HG02642 (cell line): ENCODE measurements at regions not wholly inside any gene's neighbourhood (a gene's known extent, or its start where the extent isn't known, plus 50 kb on each side); places are given as distances from the start of the nearest gene placed in this dataset.

ENCODE experiments used
- ATAC-seq: cut with Tn5 transposase; IDR thresholded peaks from one replicate; pipeline ENCODE4 v1.9.1; 2021; ENCODE audit warnings: mild to moderate bottlenecking; ENCODE audit not compliant: unreplicated experiment, poor library complexity

DNA sequence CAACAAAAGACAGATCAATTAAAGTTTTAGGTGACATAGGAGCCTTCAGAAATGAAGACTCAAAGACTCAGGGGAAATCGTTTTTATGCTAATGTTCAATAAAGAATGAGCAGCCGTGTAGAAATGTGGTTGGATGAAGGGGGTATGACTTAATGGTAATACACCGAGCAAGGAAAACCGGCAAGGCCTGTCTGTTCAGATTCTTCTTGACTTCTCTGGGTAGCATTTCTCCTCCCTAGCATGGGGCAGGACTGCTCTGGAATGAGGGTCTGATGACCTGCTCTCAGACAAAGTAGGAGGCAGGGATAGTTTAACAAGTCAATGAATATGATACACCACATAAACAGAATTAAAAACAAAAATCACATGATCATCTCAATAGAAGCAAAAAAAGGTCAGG is 487.4 kb downstream of the ZNF608 start:
- ATAC-seq, result no peak

DNA sequence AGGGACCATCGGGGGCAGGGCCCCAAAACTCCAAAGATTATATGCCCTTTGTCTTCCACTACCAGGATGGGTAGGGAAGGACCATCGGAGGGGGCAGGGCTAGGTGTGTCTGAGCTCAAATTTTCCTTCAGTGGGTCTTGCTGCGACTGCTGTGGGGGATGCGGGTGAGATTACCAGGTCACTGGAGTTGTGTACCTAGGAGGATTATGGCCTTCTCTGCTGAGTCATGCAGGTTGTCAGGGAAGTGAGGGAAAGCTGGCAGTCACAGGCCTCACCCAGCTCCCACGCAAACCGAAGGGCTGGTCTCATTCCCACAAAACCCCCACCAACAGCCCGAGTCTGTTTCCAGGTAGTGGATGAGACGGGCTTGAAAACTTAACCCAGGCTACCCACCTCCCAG is 489.4 kb downstream of the ZNF608 start:
- ATAC-seq, result no peak

DNA sequence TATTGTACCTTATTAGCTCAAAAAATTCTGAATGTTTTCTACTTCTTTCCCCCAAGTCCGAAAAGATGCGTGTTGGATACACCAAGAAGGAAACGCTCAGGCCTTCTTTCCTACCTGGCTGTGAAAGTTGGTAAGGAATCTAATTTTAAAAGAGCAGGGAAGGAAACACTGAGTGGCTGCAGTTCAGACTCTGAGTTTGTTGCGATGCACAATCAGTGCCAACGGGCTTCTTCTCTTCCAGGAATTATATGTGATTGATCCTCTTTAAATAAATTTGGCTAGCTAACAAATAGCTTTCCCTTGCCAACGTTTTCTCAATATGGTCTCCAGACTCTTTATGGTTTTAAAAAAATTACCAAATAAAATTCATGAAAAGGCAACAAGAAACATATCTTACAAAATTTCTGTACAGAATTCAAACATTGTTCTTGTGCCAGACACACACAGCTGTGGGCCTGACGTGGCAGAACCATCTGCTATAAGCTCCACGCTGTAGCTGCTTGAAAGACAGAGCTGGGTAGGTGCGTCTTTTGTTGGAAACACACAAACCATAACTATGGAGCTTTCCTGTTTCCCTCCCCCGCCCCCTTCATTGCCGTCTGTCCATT is 493.1 kb downstream of the ZNF608 start:
- no peak for ATAC-seq

DNA sequence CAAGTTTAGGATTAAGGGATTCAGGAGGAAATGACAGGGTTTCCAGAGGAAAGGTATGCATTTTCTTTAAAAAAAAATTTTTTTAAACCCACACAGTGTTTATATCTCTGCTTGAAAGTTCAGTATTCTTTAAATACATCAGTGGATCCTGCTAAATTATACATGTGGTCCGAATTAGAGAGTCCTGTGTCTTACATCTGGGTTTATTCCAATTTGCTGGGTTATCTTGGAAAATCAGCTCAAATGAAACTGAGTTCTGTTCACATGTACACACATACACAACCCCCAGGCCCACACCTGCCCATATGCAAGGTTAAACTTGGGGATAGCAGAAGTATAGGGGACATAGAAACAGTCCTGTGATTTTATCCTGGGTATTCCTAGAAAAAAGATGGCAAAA is 493.7 kb downstream of the ZNF608 start:
- no peak for ATAC-seq

DNA sequence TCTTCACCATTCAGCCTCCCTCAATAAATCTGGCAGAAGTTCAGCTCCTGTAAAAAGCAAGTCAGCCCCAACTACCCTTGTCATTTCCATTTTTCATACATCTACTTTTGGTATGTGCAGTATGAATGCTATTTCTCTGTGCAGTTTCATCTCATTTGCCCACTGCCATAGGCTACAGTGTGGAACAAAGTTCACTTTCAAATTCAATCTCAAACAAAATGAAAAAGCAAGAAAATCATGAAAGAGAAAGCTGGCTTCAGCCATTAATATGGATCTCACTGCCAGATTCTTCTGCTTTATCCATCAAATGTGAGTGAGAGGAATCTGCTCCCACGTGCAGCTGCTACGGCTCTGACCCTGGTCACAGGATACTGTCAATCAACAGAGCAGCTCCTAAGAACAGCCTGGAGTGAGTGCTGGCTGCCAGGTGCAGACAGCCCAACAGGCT is 494.2 kb downstream of the ZNF608 start:
- no peak for ATAC-seq

DNA sequence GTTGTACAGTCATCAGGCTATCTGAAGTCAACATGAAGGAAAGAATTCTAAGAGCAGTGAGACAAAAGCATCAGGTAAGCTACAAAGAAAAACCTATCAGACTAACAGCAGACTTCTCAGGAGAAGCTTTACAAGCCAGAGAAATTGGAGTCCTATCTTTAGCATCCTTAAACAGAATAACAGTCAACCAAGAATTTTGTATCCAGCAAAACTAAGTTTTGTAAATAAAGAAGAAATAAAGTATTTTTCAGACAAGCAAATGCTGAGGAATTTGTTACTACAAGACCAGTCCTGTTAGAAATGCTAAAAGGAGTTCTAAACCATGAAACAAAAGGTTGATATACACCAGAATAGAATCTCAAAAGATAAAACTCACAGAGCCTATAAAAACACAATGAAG is 501.2 kb downstream of the ZNF608 start:
- no peak for ATAC-seq

DNA sequence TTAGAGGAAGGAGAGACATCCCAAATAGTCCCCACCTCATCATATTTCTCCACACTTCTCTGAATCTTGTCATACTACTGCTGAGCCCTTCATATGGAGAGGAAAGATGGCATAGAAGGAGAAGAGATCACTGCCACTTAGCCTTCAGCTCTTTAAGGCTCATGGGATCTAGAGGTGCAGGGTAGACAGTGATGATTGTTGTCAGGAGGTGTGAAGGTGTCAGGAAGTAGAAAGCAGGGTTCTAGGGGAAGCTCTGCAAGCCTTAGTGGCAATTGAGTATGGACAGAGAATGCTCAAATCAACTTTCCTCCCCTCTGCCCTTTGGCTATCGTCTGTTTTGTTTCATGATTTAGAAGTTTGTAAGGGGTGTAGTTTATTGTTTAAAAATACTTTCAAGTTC is 505.7 kb downstream of the ZNF608 start:
- ATAC-seq, result no peak

DNA sequence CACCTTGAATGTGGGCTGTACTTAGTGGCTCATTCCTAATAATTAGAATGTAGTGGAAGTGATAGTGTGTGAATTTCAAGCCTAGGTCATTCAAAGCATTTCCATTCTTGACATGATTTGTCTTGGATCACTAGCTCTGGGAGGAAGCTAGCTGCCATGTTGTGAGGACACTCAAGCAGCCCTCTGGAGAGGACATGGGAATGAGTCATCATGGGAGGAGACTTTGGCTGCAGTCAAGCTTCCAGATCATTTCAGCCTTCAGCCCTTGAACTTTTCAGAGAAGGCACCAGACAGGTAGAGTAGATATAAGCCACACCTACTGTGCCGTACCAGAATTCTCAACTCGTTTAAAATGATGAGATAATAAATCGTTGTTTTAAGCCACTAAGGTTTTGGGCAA is 506.9 kb downstream of the ZNF608 start:
- no peak for ATAC-seq

DNA sequence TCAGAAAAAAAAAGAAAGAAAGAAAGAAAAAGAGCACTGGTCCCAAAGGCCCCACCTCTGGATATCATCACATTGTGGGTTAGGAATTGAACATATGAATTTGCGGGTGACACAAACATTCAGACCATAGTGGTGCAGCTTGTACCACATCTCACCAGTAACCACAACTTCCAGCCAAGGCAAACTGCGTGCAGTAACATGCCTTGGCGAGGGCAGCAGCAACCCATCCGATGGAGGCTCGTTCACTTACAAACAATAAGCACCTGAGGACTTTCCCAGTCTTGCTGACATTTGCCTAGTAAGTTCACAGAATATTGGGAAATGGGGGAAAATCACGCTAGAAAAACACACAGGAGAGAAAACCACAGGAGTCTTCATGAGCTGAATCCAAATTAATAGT is 508.1 kb downstream of the ZNF608 start:
- ATAC-seq, result no peak

DNA sequence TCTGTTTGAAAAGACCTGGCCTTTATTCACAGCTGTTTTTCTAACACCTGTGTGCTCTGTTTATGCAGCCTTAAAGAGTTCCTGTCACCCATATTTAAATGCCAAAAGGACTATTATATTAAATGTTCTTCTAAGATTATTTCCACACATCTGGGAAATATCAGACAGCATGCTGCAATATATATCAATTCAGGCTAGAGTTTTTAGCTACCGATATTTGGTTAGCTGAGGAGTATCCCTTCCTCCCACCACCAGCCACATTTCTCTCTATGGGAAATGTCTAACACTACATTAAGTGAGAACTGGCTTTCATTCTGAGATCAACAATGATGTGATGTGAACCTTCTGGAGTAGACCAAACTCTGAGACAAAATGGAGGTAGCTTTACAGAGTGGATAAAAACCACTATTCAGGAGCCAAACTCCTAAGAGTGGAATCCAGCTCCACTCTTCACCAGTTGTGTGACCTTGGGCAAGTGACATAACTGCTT is 509.2 kb downstream of the ZNF608 start:
- ATAC-seq, result no peak

DNA sequence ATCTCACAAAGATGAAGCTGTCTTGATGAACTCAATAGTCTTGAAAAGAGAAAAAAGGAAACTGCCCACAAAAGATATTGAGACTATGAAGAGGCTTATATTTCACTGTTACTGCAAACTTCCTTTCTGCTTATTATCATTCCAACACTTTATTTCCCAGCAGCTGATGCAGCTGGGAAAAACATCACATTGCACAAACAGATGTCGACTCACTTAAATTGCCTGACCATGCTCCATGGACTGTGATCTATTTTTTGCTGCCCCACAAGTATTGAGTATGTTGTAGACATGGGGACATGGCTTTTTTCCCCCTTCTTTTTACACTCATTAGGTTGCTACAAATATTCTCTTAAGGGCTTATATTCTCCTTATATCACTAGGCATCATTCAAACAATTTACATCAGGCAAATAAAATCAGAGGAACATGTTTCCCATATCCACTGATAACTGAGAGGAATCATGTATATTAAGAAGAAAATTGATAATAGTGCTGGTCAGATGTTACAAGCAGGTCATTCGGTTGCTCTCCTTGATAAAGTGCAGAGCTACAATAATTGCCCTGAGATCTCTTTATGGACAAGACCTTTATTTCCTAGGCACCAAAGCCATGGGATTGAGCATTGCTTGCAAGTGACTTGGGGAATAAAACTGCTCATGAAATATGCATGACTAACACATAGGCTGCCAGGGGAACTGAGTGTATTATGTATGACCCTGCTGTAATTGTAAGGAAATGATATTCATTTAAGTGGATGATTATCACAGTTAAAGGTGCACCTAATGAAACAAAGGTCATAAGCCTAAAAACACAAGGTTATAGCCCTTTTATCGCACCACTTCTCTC is 509.9 kb downstream of the ZNF608 start:
- no peak for ATAC-seq

DNA sequence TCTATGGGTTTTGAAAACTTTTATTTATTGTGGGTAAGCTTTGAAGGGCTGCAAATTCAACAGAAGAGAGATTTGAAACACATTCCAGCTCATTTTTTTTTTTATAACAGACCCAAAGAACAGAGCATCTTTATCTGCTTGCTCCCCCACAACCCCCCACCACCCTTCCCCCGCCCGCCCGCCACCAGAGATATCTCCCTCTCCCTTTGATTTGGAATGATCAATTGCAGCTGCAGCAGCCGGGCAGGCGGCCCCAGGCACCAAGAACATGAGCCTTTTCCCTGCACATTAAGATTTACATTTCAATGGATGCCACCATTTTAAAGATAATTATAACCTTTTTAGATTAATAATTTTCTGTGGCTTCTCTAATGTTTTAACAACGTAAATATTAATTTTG is 510.9 kb downstream of the ZNF608 start:
- no peak for ATAC-seq

DNA sequence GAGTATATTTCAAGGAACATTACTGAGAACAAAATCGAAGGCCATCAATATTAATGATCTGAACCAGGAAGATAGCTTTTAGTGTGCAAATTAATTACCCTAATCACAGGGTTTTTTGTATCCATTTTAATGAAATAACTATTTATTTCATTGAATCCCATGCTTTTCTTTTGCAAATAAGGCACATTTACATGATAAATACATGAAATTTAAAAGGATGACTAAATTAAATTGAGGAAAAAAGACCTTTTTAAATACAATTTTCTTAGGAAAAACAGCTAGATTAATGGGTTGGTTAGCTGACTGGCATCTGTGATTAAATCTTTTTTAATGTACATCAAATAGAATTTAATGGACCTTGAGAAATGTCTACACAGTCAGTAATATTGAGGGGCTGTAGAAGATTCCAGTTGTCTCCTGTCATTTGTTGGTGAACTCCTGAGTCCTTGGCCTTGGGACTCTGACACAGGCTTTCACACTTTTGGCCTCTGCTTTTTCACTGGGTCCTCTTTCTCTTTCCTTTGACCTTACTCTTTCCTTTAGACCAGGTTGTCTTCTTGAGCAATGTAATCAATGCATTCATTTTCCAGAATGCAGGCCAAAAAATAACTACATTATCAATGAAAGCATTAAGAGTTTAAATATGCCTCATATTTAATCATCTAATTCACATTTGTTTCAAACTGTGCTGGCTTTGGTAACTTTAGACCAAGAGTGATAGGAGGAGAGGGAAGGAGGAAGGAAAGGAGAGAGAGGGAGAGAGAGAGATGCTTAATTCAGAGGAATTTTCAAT is 511.5 kb downstream of the ZNF608 start:
- no peak for ATAC-seq

DNA sequence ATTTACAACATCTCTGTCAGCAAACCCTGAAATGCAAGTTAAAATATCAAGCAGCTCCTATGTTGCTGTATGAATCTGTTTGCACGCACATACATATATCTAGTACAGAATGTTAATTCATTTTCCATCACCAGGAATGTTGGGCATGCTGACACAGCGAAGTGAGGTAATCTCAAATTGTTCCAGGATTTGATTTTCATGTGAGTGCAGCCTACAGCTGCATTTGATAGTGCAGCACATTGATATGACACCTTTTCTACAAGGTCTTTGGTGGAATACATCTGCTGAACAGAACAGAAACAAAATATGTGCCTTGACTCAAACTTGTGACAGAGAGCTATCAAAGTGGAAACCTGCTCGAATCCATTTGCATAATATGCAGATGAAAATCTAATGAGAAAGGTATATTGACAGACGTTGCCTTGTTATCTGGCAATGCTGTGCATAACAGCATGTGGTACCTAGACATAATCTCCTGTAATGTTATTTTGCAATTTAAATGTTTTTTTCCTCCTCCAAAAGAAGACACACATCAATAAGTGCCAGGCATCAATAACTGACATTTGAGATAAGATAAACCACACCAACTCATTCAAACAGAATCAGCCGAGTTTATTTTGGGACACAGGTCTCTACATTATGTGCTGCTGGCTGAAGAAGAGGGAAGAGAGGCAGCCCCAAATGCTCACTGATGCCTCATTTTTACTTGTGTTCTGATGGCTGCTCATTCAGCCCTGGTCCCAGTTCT is 512.2 kb downstream of the ZNF608 start:
- ATAC-seq, result no peak

DNA sequence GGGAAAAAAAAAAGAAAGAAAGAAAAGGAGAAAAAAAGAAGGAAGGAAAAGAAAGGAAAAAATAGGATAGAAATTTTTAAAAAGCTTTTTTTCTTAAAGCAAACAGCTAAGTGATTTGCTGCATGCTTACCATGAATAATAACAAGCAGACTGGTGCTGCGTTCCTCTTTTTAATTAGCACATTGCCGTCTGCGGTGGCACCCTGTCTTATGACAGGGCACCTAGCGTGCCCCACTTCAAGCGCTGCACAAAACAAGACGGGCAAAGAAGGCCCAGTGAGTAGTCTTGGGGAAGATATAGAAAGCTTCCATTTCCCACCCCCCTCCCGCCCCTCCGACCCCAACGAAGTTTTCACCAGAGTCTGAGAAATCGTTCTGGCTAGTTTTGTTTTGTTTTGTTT is 513.9 kb downstream of the ZNF608 start:
- no peak for ATAC-seq

DNA sequence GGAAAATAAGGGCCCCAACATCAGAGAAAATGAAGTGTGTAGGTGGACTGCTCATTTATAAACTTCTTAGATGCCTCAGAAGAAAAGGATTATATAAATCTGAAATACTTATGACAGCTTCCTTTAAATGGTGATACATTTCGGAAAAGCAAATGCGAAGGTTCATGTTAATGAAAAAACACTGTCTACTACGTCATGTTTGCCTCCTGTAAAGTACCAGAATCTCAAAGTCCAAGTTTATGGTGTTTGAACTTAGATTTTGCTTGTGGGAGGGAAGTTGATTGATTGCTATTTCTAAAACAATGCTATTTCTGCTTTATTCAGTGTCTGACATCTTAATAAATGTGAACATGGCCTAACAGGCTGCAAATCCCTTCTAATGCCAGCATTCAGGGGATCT is 514.6 kb downstream of the ZNF608 start:
- ATAC-seq, result no peak

DNA sequence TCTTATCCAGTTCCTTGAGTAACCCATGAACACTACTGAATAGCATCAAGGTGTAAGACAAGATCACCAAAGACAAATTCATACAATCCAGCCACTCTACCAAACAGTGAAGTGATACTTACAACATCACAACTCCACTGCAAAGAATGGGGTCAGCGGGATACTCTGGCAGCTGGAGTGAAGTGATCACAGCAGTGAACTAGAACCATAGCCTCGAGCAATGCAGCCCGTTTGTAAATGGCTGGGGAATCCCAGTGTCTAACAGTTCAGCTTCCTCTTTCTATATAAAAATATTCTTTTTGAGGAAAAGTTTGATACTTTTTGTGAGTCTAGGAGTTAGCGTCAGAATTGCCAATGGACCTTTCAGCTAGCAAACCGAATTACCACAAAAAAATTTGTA is 515.2 kb downstream of the ZNF608 start:
- ATAC-seq, result no peak

DNA sequence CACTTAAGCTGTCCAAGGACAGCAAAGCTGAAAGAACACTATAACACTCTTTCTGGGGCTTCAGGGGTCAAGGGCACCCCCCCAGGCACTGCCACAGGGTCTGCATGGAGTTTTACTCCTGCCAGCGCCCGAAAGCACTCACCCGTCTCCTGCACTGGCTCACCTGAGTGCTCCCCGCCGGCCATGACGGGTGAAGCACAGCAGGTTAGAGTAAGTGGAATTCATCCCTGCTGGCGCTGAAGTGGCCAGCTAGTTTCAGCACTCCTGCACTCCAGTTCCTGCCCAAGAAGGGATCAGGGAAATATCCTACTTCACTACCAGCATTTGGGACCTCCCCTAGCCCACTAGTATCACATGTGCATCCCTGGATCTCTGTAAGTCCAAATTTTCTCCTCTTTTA is 516.0 kb downstream of the ZNF608 start:
- no peak for ATAC-seq

DNA sequence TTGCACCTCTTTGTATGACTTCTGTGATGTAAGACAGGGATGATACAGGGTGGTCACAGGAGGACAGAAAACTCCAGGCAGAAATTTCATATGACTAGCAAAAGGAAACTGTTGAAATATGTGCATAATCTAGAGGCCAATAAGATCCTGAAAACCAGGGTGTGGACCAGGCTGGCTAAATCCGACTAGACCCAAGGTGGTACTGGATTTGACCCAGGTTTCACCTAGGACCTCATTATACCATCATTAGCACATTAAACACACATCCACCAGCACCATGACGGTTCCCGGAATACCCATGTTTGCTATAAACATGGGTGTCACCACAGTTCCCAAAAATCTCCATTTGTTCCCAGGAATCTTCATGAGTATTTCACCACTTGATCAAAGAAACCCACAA is 517.1 kb downstream of the ZNF608 start:
- ATAC-seq, result no peak

DNA sequence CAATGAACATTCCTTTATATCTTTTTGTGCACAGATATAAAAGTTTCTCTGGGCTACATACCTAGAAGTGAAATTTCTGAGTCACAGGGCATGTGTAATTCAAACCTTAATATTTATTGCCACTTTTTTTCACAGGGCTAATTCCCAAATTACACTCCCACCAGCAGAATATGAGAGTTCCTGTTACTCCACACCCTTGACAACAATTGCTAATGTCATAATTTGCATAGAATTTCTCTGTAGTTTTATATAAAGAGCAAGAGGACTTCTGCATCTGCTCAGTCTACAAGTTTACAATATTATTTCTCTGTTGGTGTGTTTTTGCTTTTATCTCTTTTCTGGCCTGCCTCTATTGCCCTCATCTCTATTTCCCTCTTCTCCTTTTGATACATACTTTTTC is 518.5 kb downstream of the ZNF608 start:
- ATAC-seq, result no peak
